ENCODE measurements at regions not wholly inside any gene's neighbourhood (a gene's known extent, or its start where the extent isn't known, plus 50 kb on each side); places are given as distances from the start of the nearest gene placed in this dataset.

DNA sequence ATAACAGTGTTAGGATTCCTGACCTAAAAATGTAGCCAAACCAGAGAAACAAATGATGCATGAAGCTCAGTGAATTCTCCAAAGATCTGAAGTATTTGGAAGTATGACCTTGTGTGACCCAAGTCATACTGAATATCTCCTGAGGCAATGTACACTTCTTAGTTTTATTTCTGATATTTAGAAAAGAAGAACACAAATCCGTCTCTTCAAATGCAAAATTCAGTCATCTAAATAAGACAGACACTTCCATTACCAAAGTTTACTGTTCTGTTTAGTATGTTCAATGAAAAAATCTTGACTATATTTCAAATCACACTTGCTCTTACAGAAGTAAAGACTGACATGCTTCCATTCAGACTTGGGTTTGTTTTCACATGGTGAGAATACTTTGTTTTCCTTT lies 495.7 kb downstream of the RIT2 start:
- Histone ChIP-seq H3K36me3 (replicated peaks) (no peaks in the 10 kb centered on the region), H3K4me3 (ENCODE audit: low read depth, low read length) (no peak overlapping the region), H3K27me3 (replicated peaks) (no peaks in the 10 kb centered on the region), H3K27ac (no peak overlapping the region)
- no peak for TF ChIP-seq CTCF (IDR thresholded peaks at IDR 0.05; ENCODE audit: low read depth, low read length, missing control alignments)
- DNase-seq, result no peak
- in situ Hi-C loops (cut with HindIII; ENCODE audit: low pct_ligation_motif_present, low sequenced_read_pairs), result no loop called here

- in situ Hi-C loops (cut with HindIII; ENCODE audit: low pct_ligation_motif_present, low sequenced_read_pairs), result no loop called here
- DNase-seq, result no peak
- peak; percentile 16 for TF ChIP-seq CTCF (IDR thresholded peaks at IDR 0.05; ENCODE audit: low read depth, low read length, missing control alignments)
Measured at GRCh38 chr18:42620657-42621056, 494.8 kb downstream of the RIT2 start.

GRCh38 chr18:42623935-42624334 lies 491.6 kb downstream of the RIT2 start:
- in situ Hi-C loops (cut with HindIII; ENCODE audit: low pct_ligation_motif_present, low sequenced_read_pairs), result no loop called here
- Histone ChIP-seq H3K36me3 (replicated peaks) (no peaks in the 10 kb centered on the region), H3K27me3 (replicated peaks) (no peaks in the 10 kb centered on the region), H3K4me3 (ENCODE audit: low read depth, low read length) (no peak overlapping the region), H3K27ac (no peak overlapping the region)
- no peak for TF ChIP-seq CTCF (IDR thresholded peaks at IDR 0.05; ENCODE audit: low read depth, low read length, missing control alignments)
- DNase-seq, result no peak

More at GRCh38 chr18:42620657-42621056, 494.8 kb downstream of the RIT2 start:
- Histone ChIP-seq H3K4me3 (ENCODE audit: low read depth, low read length) (no peak overlapping the region), H3K27me3 (replicated peaks) (no peaks in the 10 kb centered on the region), H3K27ac (no peak overlapping the region), H3K36me3 (replicated peaks) (no peaks in the 10 kb centered on the region)

GRCh38 chr18:42632801-42633200 lies 482.7 kb downstream of the RIT2 start:
- no peak for TF ChIP-seq CTCF (IDR thresholded peaks at IDR 0.05; ENCODE audit: low read depth, low read length, missing control alignments)
- DNase-seq, result no peak
- Histone ChIP-seq H3K36me3 (replicated peaks) (no peaks in the 10 kb centered on the region), H3K27me3 (replicated peaks) (no peaks in the 10 kb centered on the region), H3K27ac (no peak overlapping the region), H3K4me3 (ENCODE audit: low read depth, low read length) (no peak overlapping the region)
- in situ Hi-C loops (cut with HindIII; ENCODE audit: low pct_ligation_motif_present, low sequenced_read_pairs), result no loop called here

GRCh38 chr18:42635378-42636048 lies 480.0 kb downstream of the RIT2 start:
- no peaks in the 10 kb centered on the region for H3K36me3 ChIP-seq (replicated peaks)
- no peak for DNase-seq
- in situ Hi-C loops (cut with HindIII; ENCODE audit: low pct_ligation_motif_present, low sequenced_read_pairs), result no loop called here
- H3K27me3 ChIP-seq (replicated peaks), result no peaks in the 10 kb centered on the region
- no peak overlapping the region for H3K27ac ChIP-seq
- H3K4me3 ChIP-seq (ENCODE audit: low read depth, low read length), result no peak overlapping the region
- TF ChIP-seq CTCF (IDR thresholded peaks at IDR 0.05; ENCODE audit: low read depth, low read length, missing control alignments), result peak; percentile 45

DNA sequence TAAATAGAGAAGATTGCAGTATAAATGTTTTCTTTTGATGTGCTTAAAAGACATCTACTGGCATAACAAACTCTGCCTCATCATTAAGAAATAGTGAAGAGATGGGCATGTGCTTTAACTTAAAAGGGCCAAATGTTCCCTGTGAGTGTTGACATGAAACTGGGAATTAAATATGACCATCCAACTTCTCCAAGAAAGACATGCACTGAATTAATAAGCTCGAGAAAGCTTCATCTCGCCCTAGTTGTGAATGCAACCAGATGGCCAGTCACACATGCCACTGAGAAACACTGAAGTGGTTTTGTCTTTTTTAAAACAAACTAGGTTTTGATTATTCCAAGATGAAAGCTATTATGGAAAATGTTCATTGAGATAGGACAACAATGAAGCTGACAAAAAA lies 479.2 kb downstream of the RIT2 start:
- in situ Hi-C loops (cut with HindIII; ENCODE audit: low pct_ligation_motif_present, low sequenced_read_pairs), result no loop called here
- H3K4me3 ChIP-seq (ENCODE audit: low read depth, low read length), result no peak overlapping the region
- no peak for TF ChIP-seq CTCF (IDR thresholded peaks at IDR 0.05; ENCODE audit: low read depth, low read length, missing control alignments)

More for the DNA sequence above, 479.2 kb downstream of the RIT2 start:
- no peak for DNase-seq
- Histone ChIP-seq H3K36me3 (replicated peaks) (no peaks in the 10 kb centered on the region), H3K27ac (no peak overlapping the region), H3K27me3 (replicated peaks) (no peaks in the 10 kb centered on the region)

Measured in brain microvascular endothelial cell (primary cell).